Mucosa of descending colon (tissue), 3 donors: ENCODE measurements at regions not wholly inside any gene's neighbourhood (a gene's known extent, or its start where the extent isn't known, plus 50 kb on each side); places are given as distances from the start of the nearest gene placed in this dataset.
"Not testable (repeated sequence)": the region's sequence is repeated elsewhere in the genome, so short reads cannot be mapped to it uniquely, and the experiment has no call there.

Experiments used
- ATAC-seq: fragments of 200-7000 bp; cut with Tn5 transposase; one replicate; pipeline ENCODE4 v1.9.1; 2020; ENCODE audit warnings: mild to moderate bottlenecking, moderate library complexity
- DNase-seq, 3 donors: peaks; one replicate each; pipeline ENCODE4 v3.0.0-alpha.2; 2020
- H3K36me3 ChIP-seq: fragments of 200-600 bp; one replicate; pipeline ENCODE4 v1.8.0; 2021; ENCODE audit warnings: low read depth, mild to moderate bottlenecking
- H3K4me1 ChIP-seq: fragments of 200-600 bp; one replicate; pipeline ENCODE4 v1.8.0; 2021; ENCODE audit warnings: low read depth, mild to moderate bottlenecking
- H3K4me3 ChIP-seq: fragments of 200-600 bp; one replicate; pipeline ENCODE4 v1.8.0; 2021; ENCODE audit warnings: mild to moderate bottlenecking
- H3K9me3 ChIP-seq: fragments of 200-600 bp; one replicate; pipeline ENCODE4 v1.8.0; 2021; ENCODE audit warnings: mild to moderate bottlenecking
- intact Hi-C, 2 donors: fragments of 100-400 bp; cut with DNase I in 1 of 2; cut with micrococcal nuclease in 1 of 2; formaldehyde crosslinking; loops; one replicate each; pipeline versions ENCODE4 v1.11.0 to v1.11.1; 2022; cut with DNase I, micrococcal nuclease
- donor health status: DM: no; HTN: no; CAD: no; lungs with moderate emphysema.
- donor health status: DM: no; HTN: no; CAD: no.
- donor health status: DM: no; HTN: yes; CAD: no.

DNA sequence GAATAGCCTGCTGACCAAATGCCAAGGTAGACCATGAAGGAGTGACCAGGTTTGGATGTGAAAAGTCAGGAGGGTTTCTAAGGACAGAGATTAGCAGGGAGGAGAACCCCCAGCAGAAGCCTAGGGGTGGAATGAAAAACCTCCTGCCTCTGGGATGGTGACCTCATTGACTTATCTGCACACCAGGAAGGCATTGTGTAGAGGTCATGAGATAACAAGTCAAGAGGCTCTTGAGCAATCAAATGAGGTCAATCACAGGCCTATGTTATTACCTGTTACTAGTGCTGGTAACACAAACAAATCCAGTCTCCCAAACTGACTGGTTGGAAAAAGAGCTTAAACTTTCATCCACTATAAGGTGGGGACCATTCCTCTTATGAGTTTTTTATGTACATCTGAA is 225.0 kb upstream of the CDY1 start:
- H3K4me3 ChIP-seq, H3K36me3 ChIP-seq, intact Hi-C loops, DNase-seq, H3K9me3 ChIP-seq, ATAC-seq, H3K4me1 ChIP-seq: not testable (repeated sequence)

DNA sequence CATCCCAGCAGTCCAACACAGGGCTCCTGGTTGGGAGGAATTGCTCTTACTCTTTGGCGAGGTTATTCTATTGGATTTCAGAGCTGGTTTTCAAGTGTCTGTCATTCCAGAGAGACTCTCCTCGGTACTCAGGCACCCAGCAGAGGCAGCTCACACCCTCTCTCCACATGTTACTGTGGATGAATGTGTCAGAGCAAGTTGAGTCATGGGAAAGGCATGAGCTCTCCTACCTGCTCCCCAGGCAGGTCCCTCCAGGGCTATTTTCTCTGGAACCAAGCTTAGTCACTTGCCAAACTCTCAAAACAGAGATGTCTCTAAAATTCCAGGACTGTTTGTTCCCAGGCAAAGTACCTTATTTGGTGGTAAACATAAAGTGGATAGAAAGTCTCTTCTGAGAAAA is 222.8 kb upstream of the CDY1 start:
- H3K4me3 ChIP-seq, H3K4me1 ChIP-seq, DNase-seq, H3K36me3 ChIP-seq, H3K9me3 ChIP-seq, intact Hi-C loops: not testable (repeated sequence)
- ATAC-seq: peak; percentile 63

DNA sequence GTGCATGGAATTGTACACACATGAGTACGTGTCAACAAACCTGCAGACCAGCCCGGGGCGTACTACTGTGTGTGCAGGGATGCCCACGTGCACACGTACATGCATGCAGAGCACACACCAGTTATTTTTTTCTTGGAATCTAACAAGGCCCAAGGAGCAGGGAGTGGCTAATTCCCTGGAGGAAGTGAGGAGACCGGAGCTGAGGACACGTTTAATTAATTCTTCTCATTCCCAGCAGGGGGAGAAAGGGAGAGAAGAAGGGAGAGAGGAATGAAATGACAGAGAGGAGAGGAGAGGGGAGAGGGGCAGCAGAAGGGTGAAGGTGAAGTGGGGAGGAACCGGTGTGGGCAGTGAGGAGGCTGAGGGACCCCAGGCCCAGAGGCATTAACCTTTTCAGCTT is 213.6 kb upstream of the CDY1 start:
- H3K36me3 ChIP-seq, H3K4me1 ChIP-seq, ATAC-seq, H3K9me3 ChIP-seq, intact Hi-C loops, H3K4me3 ChIP-seq, DNase-seq: not testable (repeated sequence)
